Kidney epithelial cell (primary cell): ENCODE measurements at regions not wholly inside any gene's neighbourhood (a gene's known extent, or its start where the extent isn't known, plus 50 kb on each side); places are given as distances from the start of the nearest gene placed in this dataset.
"Not testable (repeated sequence)": the region's sequence is repeated elsewhere in the genome, so short reads cannot be mapped to it uniquely, and the experiment has no call there.

Source experiments
- DNase-seq: peaks from one replicate; pipeline ENCODE4 v3.0.0-alpha.2; 2010; ENCODE audit warnings: low read depth
- H3K27me3 ChIP-seq: 2 replicates; pipeline ENCODE4 v1.6.0; 2011; ENCODE audit warnings: low read length; ENCODE audit not compliant: control insufficient read depth, insufficient read depth
- H3K36me3 ChIP-seq: 2 replicates; pipeline ENCODE4 v1.5.1; 2011; ENCODE audit warnings: low read length; ENCODE audit not compliant: control insufficient read depth, insufficient read depth
- H3K4me3 ChIP-seq: 2 replicates; pipeline ENCODE4 v1.5.1; 2011; ENCODE audit warnings: low read depth, mild to moderate bottlenecking, control low read depth, low read length
- TF ChIP-seq, protein P1 (sequence below): IDR thresholded peaks from 2 replicates; pipeline ENCODE4 v1.5.1; 2011; ENCODE audit warnings: mild to moderate bottlenecking, moderate library complexity, low read length, control low read depth, inconsistent platforms; ENCODE audit not compliant: insufficient read depth, poor library complexity, severe bottlenecking

DNA sequence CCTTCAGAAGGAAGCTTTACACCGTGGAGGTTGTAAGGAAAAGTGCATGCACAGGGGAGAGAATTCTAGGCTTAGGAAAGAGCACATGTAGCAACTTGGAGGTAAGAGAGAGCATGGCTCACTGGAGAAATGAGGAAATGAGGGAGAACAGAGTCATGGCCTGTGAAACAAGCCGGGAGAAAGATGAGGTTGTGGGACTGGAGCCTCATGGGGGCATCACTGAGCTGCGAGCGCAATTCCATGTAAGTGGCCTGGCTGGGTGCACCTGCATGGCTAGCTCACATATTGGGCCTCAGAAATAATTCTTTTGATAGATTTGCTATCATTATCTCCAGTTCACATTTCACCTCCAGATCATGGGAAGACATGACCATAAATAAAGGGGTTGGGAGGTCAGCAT, 785.5 kb upstream of the RAB6C start:
- H3K36me3 ChIP-seq: no peaks in the 10 kb centered on the region
- TF ChIP-seq, protein P1, sequence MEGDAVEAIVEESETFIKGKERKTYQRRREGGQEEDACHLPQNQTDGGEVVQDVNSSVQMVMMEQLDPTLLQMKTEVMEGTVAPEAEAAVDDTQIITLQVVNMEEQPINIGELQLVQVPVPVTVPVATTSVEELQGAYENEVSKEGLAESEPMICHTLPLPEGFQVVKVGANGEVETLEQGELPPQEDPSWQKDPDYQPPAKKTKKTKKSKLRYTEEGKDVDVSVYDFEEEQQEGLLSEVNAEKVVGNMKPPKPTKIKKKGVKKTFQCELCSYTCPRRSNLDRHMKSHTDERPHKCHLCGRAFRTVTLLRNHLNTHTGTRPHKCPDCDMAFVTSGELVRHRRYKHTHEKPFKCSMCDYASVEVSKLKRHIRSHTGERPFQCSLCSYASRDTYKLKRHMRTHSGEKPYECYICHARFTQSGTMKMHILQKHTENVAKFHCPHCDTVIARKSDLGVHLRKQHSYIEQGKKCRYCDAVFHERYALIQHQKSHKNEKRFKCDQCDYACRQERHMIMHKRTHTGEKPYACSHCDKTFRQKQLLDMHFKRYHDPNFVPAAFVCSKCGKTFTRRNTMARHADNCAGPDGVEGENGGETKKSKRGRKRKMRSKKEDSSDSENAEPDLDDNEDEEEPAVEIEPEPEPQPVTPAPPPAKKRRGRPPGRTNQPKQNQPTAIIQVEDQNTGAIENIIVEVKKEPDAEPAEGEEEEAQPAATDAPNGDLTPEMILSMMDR: no peak
- H3K4me3 ChIP-seq: no peak overlapping the region
- H3K27me3 ChIP-seq: no peaks in the 10 kb centered on the region
- no peak for DNase-seq

DNA sequence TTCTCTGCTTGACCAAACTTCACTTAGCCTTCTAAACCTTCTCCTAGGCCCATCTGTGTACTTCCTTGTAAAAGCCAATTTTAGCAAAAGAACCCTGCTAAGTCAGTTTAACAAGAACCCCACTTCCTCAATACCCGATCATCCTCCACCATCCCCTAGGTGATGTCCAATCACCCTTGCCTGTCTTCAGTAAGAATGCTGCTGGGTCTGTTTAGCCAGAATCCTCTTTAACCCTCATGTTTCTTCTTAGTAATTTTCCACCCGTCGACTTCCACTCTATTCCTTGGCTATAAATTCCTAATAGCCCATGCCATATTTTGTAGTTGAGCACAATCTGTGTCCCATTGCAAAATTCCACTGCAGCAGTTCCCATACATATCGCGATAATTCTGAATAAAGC, 780.0 kb upstream of the RAB6C start:
- Histone ChIP-seq H3K36me3 (no peaks in the 10 kb centered on the region), H3K4me3 (no peak overlapping the region), H3K27me3 (no peaks in the 10 kb centered on the region)
- DNase-seq: no peak
- TF ChIP-seq, protein P1: no peak

DNA sequence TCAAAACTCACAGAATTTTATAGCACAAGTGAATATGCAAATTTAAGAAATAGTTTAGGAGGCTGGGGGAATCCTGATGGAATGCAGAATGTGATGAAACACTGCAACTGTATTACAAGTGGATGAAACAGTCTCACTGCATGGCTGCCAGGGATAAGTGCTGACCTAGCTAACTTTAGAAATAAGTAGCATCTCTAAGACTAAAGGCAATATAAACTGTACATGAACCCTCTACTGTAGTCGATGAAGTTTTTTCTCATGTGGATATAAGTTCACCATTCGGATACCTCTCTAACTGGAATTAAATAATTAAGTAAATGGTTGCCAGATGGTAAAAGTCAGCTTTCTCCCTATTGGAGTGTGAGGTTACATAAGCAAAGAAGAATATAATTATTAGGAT, 777.8 kb upstream of the RAB6C start:
- no peak for DNase-seq
- H3K27me3 ChIP-seq: no peaks in the 10 kb centered on the region
- TF ChIP-seq, protein P1: no peak
- no peaks in the 10 kb centered on the region for H3K36me3 ChIP-seq
- no peak overlapping the region for H3K4me3 ChIP-seq

DNA sequence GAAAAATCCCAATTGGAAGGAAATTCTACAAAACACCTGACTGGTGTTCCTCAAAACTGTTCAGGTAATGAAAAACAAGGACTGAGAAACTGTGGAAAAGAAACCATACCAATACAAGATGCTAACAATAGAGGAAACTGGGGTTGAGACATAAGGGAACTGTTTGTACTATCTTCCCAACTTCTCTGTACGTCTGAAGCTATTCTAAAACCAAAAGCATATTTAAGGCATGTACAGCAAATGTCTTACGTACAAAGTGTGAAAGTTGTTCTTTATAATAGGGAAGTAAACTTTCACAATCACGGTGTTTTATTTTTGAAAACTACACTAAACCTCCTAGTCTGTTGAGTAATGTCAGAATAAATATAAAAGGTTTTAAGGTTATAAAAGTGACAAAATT, 776.1 kb upstream of the RAB6C start:
- TF ChIP-seq, protein P1: no peak
- no peak for DNase-seq
- H3K4me3 ChIP-seq: no peak overlapping the region
- no peaks in the 10 kb centered on the region for H3K27me3 ChIP-seq
- H3K36me3 ChIP-seq: no peaks in the 10 kb centered on the region

DNA sequence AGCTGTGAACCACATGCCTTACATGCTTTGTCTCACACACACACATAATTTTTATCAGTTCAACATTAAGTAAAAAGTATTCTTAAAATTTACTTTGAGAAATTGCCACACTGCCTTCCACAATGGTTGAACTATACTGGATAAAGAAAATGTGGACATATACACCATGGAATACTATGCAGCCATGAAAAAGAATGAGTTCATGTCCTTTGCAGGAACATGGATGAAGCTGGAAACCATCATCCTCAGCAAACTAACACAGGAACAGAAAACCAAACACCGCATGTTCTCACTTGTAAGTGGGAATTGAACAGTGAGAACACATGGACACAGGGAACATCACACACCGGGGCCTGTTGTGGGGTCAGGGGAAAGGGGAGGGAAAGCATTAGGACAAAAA, 774.9 kb upstream of the RAB6C start:
- not testable (repeated sequence) for DNase-seq, H3K4me3 ChIP-seq, H3K36me3 ChIP-seq, H3K27me3 ChIP-seq

DNA sequence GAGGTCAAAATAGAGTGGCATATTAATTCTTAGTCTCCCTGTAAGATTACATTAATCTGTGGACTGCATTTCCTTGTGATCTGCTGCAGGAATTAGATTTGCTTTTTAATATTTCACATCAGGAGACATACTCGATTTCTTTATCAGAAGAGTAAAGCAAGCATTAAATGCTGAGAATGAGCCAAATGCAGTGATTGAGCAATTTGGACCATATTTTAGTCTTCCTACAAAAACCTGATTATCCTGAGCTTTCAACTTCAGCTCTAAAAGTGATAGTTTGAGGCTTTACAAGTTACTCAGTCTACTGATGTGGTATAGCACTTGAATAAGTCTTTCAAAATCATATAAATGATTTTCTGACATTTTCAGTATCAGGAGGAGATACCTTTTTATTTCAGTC, 774.3 kb upstream of the RAB6C start:
- H3K4me3 ChIP-seq: no peak overlapping the region
- no peak for DNase-seq
- no peaks in the 10 kb centered on the region for H3K27me3 ChIP-seq
- H3K36me3 ChIP-seq: no peaks in the 10 kb centered on the region
- TF ChIP-seq, protein P1: no peak
